ENCODE measurements at regions not wholly inside any gene's neighbourhood (a gene's known extent, or its start where the extent isn't known, plus 50 kb on each side); places are given as distances from the start of the nearest gene placed in this dataset.

GRCh38 chr7:130995252-130996081, 261.5 kb upstream of the KLF14 start:
- H3K9me3 Mint-ChIP-seq = no peaks in the 10 kb centered on the region
- ChIA-PET CTCF (interaction anchor here (0.7 to 4.2 kb wide), 11 partner anchors 8 to 99 kb away, joined by 3 to 74 read pairs (median 6); no protein-coding TSS in a partner anchor), POLR2A (interaction anchor here (1.0 to 9.5 kb wide), 15 partner anchors 9 to 111 kb away, joined by 3 to 115 read pairs (median 8); no protein-coding TSS in a partner anchor)
- peak overlapping the region; percentile 70 for H3K4me3 Mint-ChIP-seq
- no peaks in the 10 kb centered on the region for H3K27me3 Mint-ChIP-seq
- intact Hi-C loops (cut with micrococcal nuclease) = loop anchor here (2.0 to 5.0 kb wide), 2 partner anchors 13 to 37 kb away; no protein-coding TSS in a partner anchor
- H3K27ac Mint-ChIP-seq = peak overlapping the region; percentile 94
- peaks cover 93% of the 10 kb centered on the region for H3K4me1 Mint-ChIP-seq (ENCODE audit: low read depth)
- peaks cover 15% of the 10 kb centered on the region for H3K36me3 Mint-ChIP-seq
- peak; percentile 68 for DNase-seq

GRCh38 chr7:130996205-130996832, 262.3 kb upstream of the KLF14 start:
- Mint-ChIP-seq H3K9me3 (no peaks in the 10 kb centered on the region), H3K27me3 (no peaks in the 10 kb centered on the region), H3K4me3 (peak overlapping the region; percentile 55), H3K36me3 (peaks cover 17% of the 10 kb centered on the region), H3K27ac (peak overlapping the region; percentile 94), H3K4me1 (ENCODE audit: low read depth) (peaks cover 92% of the 10 kb centered on the region)
- CTCF ChIA-PET = interaction anchor here (1.5 to 4.2 kb wide), 4 partner anchors 8 to 44 kb away, joined by 9 to 74 read pairs (median 23); no protein-coding TSS in a partner anchor
- no peak for DNase-seq
- intact Hi-C loops (cut with micrococcal nuclease) = loop anchor here (2.0 to 5.0 kb wide), 2 partner anchors 14 to 36 kb away; no protein-coding TSS in a partner anchor
- POLR2A ChIA-PET = interaction anchor here (0.9 to 9.5 kb wide), 17 partner anchors 8 to 110 kb away, joined by 3 to 115 read pairs (median 6); no protein-coding TSS in a partner anchor

- intact Hi-C loops (cut with micrococcal nuclease) = loop anchor here (1.0 to 5.0 kb wide), 4 partner anchors 10 to 35 kb away; no protein-coding TSS in a partner anchor
- CTCF ChIA-PET = interaction anchor here (0.8 to 4.2 kb wide), 4 partner anchors 11 to 44 kb away, joined by 3 to 74 read pairs (median 23); no protein-coding TSS in a partner anchor
- Mint-ChIP-seq H3K27me3 (no peaks in the 10 kb centered on the region), H3K4me3 (peak overlapping the region; percentile 55), H3K4me1 (ENCODE audit: low read depth) (peaks cover 90% of the 10 kb centered on the region), H3K27ac (peak overlapping the region; percentile 94), H3K9me3 (no peaks in the 10 kb centered on the region), H3K36me3 (peaks cover 18% of the 10 kb centered on the region)
- POLR2A ChIA-PET = interaction anchor here (0.9 to 9.5 kb wide), 10 partner anchors 9 to 38 kb away, joined by 3 to 115 read pairs (median 8); no protein-coding TSS in a partner anchor
- peak; percentile 73 for DNase-seq
These were observed 262.8 kb upstream of the KLF14 start for GRCh38 chr7:130996833-130997231.

GRCh38 chr7:130998993-130999602, 265.1 kb upstream of the KLF14 start:
- H3K4me1 Mint-ChIP-seq (ENCODE audit: low read depth) = peaks cover 78% of the 10 kb centered on the region
- intact Hi-C loops (cut with micrococcal nuclease) = loop anchor here (5.0 kb wide), 1 partner anchor 33 kb away; no protein-coding TSS in a partner anchor
- no peak overlapping the region for H3K4me3 Mint-ChIP-seq
- peak overlapping the region; percentile 85 for H3K27ac Mint-ChIP-seq
- POLR2A ChIA-PET = interaction anchor here (0.6 to 9.5 kb wide), 7 partner anchors 16 to 118 kb away, joined by 3 to 115 read pairs (median 3); no protein-coding TSS in a partner anchor
- H3K36me3 Mint-ChIP-seq = peaks cover 26% of the 10 kb centered on the region
- CTCF ChIA-PET = interaction anchor here (1.0 to 6.9 kb wide), 2 partner anchors 16 to 18 kb away, joined by 4 to 76 read pairs; no protein-coding TSS in a partner anchor
- H3K9me3 Mint-ChIP-seq = peaks cover 12% of the 10 kb centered on the region
- DNase-seq = no peak
- no peaks in the 10 kb centered on the region for H3K27me3 Mint-ChIP-seq

GRCh38 chr7:130999926-131000325, 265.9 kb upstream of the KLF14 start:
- DNase-seq = no peak
- H3K9me3 Mint-ChIP-seq = peaks cover 12% of the 10 kb centered on the region
- intact Hi-C loops (cut with micrococcal nuclease) = loop anchor here (5.0 kb wide), 1 partner anchor 32 kb away; no protein-coding TSS in a partner anchor
- H3K36me3 Mint-ChIP-seq = peaks cover 26% of the 10 kb centered on the region
- ChIA-PET CTCF (interaction anchor here (0.8 to 6.9 kb wide), 2 partner anchors 18 to 40 kb away, joined by 3 to 76 read pairs; no protein-coding TSS in a partner anchor), POLR2A (interaction anchor here (0.6 to 9.5 kb wide), 4 partner anchors 17 to 119 kb away, joined by 3 to 115 read pairs (median 3); no protein-coding TSS in a partner anchor)
- peaks cover 78% of the 10 kb centered on the region for H3K4me1 Mint-ChIP-seq (ENCODE audit: low read depth)
- H3K4me3 Mint-ChIP-seq = no peak overlapping the region
- H3K27ac Mint-ChIP-seq = peak overlapping the region; percentile 85
- H3K27me3 Mint-ChIP-seq = no peaks in the 10 kb centered on the region

- ChIA-PET CTCF (interaction anchor here (0.8 to 6.9 kb wide), 4 partner anchors 19 to 40 kb away, joined by 3 to 76 read pairs (median 4); no protein-coding TSS in a partner anchor), POLR2A (interaction anchor here (1.1 to 9.5 kb wide), 3 partner anchors 18 to 42 kb away, joined by 3 to 115 read pairs (median 5); no protein-coding TSS in a partner anchor)
- intact Hi-C loops (cut with micrococcal nuclease) = no loop called here
- Mint-ChIP-seq H3K4me1 (ENCODE audit: low read depth) (peaks cover 77% of the 10 kb centered on the region), H3K4me3 (no peak overlapping the region), H3K9me3 (peaks cover 13% of the 10 kb centered on the region), H3K27ac (peak overlapping the region; percentile 85), H3K36me3 (peaks cover 29% of the 10 kb centered on the region), H3K27me3 (no peaks in the 10 kb centered on the region)
- no peak for DNase-seq
These were observed 266.4 kb upstream of the KLF14 start for GRCh38 chr7:131000389-131000788.

DNA sequence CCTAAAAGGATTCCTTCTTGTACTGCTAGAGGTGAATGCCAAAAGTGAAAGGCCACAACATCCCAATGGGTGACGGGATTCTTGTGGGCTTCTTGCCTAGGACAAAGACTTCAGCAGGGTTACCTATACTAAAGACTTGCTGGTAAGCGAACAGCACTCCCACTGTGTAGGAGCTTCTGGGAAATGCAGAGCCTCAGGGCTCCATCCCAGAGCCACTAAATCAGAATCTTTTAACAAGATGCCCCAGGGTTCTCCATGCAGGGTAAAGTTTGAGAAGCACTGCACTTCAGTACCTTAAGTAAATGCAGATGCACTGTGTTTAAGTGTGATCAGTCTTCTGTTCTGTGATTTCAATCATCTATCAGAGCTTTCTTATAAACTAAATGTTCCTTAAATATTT, 266.9 kb upstream of the KLF14 start:
- Mint-ChIP-seq H3K36me3 (peaks cover 33% of the 10 kb centered on the region), H3K27ac (peak overlapping the region; percentile 85), H3K27me3 (no peaks in the 10 kb centered on the region)

GRCh38 chr7:131002600-131002999, 268.6 kb upstream of the KLF14 start:
- Mint-ChIP-seq H3K4me3 (no peak overlapping the region), H3K9me3 (peaks cover 16% of the 10 kb centered on the region), H3K36me3 (peaks cover 39% of the 10 kb centered on the region), H3K27me3 (no peaks in the 10 kb centered on the region), H3K27ac (peak overlapping the region; percentile 23), H3K4me1 (ENCODE audit: low read depth) (peaks cover 75% of the 10 kb centered on the region)
- intact Hi-C loops (cut with micrococcal nuclease) = no loop called here
- ChIA-PET CTCF (interaction anchor here (0.5 to 6.9 kb wide), 5 partner anchors 7 to 131 kb away, joined by 3 to 76 read pairs (median 4); no protein-coding TSS in a partner anchor), POLR2A (interaction anchor here (0.6 kb wide), 1 partner anchor 55 kb away, joined by 4 read pairs; no protein-coding TSS in a partner anchor)
- DNase-seq = no peak

More for the DNA sequence above, 266.9 kb upstream of the KLF14 start:
- Mint-ChIP-seq H3K4me3 (no peak overlapping the region), H3K9me3 (peaks cover 16% of the 10 kb centered on the region), H3K4me1 (ENCODE audit: low read depth) (peaks cover 77% of the 10 kb centered on the region)
- no peak for DNase-seq
- POLR2A ChIA-PET = interaction anchor here (1.4 to 9.5 kb wide), 2 partner anchors 22 to 42 kb away, joined by 5 to 115 read pairs; no protein-coding TSS in a partner anchor
- CTCF ChIA-PET = interaction anchor here (1.1 to 6.9 kb wide), 3 partner anchors 19 to 39 kb away, joined by 3 to 76 read pairs (median 6); no protein-coding TSS in a partner anchor
- intact Hi-C loops (cut with micrococcal nuclease) = no loop called here

GRCh38 chr7:131003634-131004033, 269.6 kb upstream of the KLF14 start:
- ChIA-PET POLR2A (interaction anchor here (0.7 to 1.7 kb wide), 5 partner anchors 8 to 48 kb away, joined by 3 to 8 read pairs (median 3); no protein-coding TSS in a partner anchor), CTCF (interaction anchor here (0.6 to 6.9 kb wide), 5 partner anchors 8 to 37 kb away, joined by 3 to 76 read pairs (median 6); no protein-coding TSS in a partner anchor)
- Mint-ChIP-seq H3K4me3 (no peak overlapping the region), H3K9me3 (peaks cover 16% of the 10 kb centered on the region), H3K27me3 (no peaks in the 10 kb centered on the region), H3K27ac (peak overlapping the region; percentile 34), H3K36me3 (peaks cover 34% of the 10 kb centered on the region), H3K4me1 (ENCODE audit: low read depth) (peaks cover 78% of the 10 kb centered on the region)
- no peak for DNase-seq
- intact Hi-C loops (cut with micrococcal nuclease) = no loop called here

DNA sequence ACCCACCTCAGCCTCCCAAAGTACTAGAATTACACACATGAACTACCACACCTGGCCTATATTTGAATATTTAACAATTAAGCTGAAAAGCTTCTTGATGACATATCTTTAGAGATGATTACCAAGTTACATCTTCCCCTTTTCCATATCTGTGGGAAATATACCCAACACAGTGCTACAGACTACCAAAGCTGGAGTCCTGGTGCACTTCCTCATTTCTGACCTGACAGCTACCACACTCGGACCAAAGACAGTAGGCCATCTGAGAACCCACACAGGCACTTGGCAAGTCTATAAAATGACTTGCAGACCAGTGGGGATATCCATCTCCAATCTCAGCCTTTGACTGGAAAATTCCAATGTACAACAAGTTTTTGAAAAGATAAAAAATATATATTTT, 270.4 kb upstream of the KLF14 start:
- POLR2A ChIA-PET = interaction anchor here (1.6 to 1.7 kb wide), 2 partner anchors 9 to 44 kb away, joined by 3 to 8 read pairs; no protein-coding TSS in a partner anchor
- H3K27ac Mint-ChIP-seq = peak overlapping the region; percentile 20
- H3K9me3 Mint-ChIP-seq = peaks cover 16% of the 10 kb centered on the region
- DNase-seq = no peak
- CTCF ChIA-PET = interaction anchor here (0.6 to 6.9 kb wide), 6 partner anchors 9 to 107 kb away, joined by 3 to 76 read pairs (median 5); no protein-coding TSS in a partner anchor
- peaks cover 78% of the 10 kb centered on the region for H3K4me1 Mint-ChIP-seq (ENCODE audit: low read depth)
- H3K36me3 Mint-ChIP-seq = peaks cover 34% of the 10 kb centered on the region
- H3K27me3 Mint-ChIP-seq = no peaks in the 10 kb centered on the region
- intact Hi-C loops (cut with micrococcal nuclease) = no loop called here
- H3K4me3 Mint-ChIP-seq = no peak overlapping the region

Data from activated CD4-positive, alpha-beta memory T cell treated with anti-CD3 and anti-CD28 coated beads for 36 hours (primary cell).